A673 (cell line): ENCODE measurements at regions not wholly inside any gene's neighbourhood (a gene's known extent, or its start where the extent isn't known, plus 50 kb on each side); places are given as distances from the start of the nearest gene placed in this dataset.

ENCODE experiments used
- CTCF ChIP-seq: fragments of 300-800, 200-600 bp; sonication (generic); conservative IDR thresholded peaks from 2 replicates; pipeline ENCODE4 v1.5.1; 2017; ENCODE audit warnings: low read depth, mild to moderate bottlenecking, antibody characterized with exemption, low read length, moderate library complexity, mixed read lengths
- EZH2 ChIP-seq: fragments of 200-600 bp; sonication (generic); IDR thresholded peaks from 2 replicates; pipeline ENCODE4 v1.6.1; 2017; ENCODE audit warnings: borderline replicate concordance, low read depth, mild to moderate bottlenecking, mixed read lengths, antibody characterized with exemption, low read length; ENCODE audit not compliant: poor library complexity, severe bottlenecking

DNA sequence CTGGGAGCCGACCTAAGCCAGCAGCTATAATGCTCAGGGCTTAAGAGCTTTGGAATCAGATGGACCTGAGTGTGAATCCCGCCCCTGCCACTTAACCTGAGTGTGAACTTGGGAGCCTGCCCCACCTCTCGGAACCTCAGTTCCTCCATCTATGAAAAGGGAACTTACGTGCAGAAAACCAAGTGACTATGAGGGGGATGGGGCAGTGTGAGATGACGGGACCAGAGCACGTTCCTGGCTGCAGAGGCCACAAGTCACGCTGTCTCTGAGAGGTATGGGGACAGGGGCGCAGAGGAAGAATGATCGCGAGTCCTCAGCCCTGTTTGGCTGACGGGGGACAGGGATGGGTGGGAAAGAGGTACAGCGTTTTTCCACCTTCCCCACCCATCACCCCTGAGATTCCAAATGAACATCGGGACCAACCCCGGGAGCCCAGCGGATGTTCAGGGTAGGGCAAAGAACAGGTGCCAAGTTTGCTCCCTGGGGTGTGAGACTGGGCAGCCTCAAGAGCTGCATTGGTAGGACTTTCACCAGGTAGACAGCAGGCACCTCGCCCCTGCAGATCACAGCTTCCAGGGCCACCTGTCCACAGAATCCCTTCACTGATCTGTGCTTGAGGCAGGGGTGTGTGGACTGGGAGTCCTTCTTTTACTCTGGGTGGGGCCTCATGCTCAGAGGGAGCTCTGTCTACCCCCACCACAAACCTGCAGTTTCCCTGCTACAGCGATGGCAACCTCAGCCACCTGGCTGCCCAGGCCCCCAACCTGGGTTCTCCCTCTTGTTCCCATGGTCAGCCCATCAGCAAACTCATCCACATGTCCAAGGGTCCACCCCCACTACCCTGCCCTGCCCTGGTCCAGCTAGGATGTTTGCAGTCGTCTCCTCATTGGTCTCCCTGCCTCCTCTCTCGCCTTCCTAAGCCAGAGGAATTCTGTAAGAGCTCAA lies 85.8 kb downstream of the CEBPB start:
- TF ChIP-seq CTCF (no peak), EZH2 (no peak)
